GM19025 (cell line): ENCODE measurements at regions not wholly inside any gene's neighbourhood (a gene's known extent, or its start where the extent isn't known, plus 50 kb on each side); places are given as distances from the start of the nearest gene placed in this dataset.

ENCODE experiments used
- ATAC-seq: cut with Tn5 transposase; IDR thresholded peaks from one replicate; pipeline ENCODE4 v1.9.1; 2021; ENCODE audit warnings: mild to moderate bottlenecking, low read depth, moderate library complexity; ENCODE audit not compliant: unreplicated experiment

GRCh38 chr4:38570647-38571276, 93.2 kb upstream of the KLF3 start:
- no peak for ATAC-seq

GRCh38 chr4:38572793-38573192, 91.2 kb upstream of the KLF3 start:
- ATAC-seq: no peak

- ATAC-seq: no peak
Observed at GRCh38 chr4:38574559-38575333, 89.3 kb upstream of the KLF3 start.

DNA sequence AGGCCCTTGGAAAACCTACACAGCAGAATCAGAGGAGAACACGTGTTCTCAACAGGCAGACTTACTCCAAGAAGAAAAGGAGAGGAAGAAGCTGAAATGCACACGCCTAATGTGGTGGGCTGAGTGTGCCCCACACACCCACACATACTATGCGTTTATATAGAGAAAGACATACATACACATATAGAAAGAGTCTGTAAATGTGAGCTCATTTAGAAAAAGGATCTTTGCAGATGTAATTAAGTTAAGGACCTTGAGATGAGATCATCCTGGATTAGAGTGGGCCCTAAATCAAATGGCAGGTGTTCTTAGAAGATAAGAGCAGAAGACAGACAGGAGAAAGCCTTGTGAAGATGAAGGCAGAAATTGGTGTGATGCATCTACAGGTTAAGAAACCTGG, 87.2 kb upstream of the KLF3 start:
- no peak for ATAC-seq

DNA sequence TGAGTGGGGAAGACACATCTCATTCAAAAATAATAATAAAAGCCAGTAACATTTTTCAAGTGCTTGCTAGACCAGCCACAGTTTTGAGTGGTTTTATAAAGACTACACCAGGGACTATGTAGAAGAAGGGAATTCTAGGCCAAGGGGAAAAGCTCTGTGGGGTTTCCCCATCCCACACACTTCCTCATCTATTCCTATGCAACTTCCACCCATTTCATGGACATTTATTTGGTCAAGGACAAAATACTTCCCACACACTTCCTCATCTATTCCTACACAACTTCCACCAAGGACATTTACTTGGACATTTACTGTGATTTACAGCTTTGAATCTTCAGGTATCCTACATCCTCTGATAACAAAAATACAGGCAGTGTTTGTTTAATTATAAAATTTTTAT, 86.5 kb upstream of the KLF3 start:
- no peak for ATAC-seq

DNA sequence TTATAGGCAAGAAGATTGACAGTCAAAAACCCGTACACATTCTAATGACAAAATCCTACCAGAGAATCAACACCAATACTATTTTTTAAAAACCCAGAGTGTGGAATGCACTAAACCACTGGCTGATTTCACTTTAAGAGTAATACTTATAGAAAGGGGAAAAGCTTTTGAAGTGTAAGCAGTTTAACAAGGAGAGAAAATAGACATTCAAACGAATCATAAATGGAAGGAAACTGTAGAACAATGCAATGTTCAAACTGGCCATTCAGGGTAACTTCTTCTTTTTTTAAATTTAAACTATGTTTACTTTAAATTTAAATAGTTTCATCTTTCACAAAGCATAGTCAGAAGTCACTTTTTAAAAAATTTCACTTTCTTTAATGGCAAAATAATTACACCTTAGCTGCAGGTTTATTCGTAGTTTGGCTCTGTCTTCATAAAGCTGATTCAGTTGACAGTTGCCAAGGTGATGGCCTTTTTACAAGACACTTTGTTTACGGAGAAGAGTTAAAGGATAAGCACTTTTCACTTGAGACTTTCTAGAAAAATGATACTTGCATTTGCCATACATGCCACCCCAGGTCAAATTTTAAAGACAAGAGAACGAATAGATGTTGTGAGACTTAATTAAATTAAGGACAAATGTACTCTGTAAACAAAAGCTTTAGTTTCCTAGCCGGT, 82.4 kb upstream of the KLF3 start:
- no peak for ATAC-seq

DNA sequence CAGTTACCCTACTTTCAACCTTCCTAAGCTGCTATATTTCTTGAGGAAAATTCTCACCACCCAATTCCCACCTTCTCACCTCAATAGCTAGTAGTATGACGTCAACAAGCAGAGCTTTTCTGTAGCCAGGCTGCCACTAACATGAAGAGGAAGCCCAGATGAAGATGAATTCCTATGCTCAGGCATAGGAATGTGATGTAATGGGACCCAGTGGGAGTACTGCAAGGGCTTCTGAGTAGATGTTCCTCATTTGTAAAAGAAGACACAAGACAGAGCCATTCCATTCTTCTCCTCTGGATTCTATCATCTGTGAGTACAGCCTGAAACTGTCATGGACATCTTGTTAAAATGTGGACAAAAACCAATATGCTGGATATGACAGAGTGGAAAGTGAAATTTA, 81.6 kb upstream of the KLF3 start:
- ATAC-seq: no peak

DNA sequence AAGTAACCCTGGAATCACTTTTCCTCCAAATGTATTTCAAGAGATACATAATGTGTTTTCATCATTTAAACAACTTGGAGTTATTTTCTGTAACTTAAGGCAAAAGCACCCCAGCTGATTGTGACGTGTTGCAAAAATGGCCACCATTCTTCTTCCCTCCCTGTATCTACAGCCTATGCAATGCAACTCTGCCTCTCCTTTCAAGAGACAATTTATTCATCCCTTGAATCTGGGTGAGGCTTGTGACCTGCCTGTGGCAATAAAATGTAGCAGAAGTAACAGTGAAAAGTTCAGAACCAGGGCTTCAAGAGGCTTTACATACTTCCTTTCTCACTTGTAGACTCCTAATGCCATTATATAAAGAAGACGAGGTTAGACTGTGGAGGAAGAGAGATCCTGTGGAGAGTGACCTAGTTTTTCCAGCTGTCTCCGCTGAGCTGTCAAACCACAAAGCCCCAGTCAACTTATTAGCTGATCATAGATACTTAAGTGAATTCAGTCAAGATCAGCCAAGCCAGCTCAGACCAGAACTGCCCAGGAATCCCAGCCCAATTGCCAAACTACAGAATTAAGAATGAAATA, 81.0 kb upstream of the KLF3 start:
- no peak for ATAC-seq

GRCh38 chr4:38585871-38586270, 78.1 kb upstream of the KLF3 start:
- no peak for ATAC-seq

DNA sequence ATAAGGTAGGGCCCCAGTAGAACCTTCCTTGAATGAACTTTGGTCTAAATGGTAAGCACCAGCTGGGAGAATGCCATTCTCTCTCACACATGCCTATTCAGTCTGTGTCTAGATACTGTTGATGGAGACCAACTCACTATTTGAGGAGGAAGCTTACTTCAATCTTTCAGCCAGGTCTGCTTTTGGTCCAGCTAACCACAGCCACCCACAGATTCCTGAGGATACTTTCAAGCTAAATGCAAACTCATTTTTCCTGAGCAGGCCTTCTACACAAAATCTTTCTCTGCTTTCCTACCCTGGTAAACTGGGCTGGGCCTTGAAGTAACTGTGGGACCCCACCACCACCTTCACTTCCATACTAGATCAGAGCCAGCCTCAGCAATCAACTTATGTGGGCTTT, 76.9 kb upstream of the KLF3 start:
- ATAC-seq: no peak

DNA sequence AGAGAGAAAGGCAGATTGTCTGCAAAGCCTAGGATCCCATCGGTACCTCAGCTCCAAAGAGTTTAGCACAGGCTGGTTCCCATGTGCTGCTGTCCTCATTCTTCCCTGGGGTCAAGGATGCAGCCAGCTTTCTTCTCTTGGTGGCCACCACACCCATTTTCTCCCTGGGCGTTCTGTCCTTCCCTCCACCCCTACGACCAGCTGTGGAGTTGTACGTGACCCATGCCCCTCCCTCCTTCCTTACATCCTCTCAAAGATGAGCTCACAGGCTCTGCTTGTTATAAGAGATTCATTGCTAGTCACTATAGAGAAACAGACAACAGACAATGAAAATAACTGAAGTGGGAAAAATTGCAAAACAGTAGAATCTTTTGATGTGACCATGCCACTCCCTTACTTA, 74.0 kb upstream of the KLF3 start:
- ATAC-seq: no peak

DNA sequence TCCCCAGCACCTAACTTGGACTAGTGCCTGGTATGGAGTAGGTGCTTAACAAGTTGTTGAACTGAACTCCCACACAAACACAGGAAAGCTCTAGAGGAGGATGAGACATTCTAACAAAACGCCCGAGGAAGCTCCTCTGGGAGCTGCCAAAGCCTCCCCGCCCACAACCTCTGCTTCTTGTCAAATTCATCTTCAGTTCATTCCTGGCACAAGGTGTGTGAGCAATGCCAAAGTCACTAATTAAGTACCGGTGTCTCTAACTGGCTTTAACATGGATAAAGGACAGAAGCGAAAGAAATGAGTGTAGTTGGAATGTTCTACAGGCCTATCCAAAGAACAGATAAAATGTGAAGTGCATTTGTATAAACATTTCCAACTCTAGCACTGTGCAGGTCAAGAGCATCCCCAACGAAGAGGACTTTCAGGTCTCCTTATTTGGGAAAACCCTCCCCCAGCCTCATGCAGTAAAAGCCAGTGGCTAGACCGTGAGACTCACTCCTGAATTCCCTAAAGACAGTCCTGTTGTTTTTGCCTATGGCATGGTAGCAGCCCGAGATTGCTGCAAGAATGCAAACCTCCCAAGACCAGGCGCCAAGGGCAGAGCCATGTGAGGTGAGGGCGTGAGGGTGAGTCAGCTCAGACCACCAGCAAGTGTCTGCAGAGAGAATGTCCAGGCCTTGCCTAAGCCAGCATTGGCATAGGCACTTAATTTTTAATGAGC, 72.2 kb upstream of the KLF3 start:
- no peak for ATAC-seq

DNA sequence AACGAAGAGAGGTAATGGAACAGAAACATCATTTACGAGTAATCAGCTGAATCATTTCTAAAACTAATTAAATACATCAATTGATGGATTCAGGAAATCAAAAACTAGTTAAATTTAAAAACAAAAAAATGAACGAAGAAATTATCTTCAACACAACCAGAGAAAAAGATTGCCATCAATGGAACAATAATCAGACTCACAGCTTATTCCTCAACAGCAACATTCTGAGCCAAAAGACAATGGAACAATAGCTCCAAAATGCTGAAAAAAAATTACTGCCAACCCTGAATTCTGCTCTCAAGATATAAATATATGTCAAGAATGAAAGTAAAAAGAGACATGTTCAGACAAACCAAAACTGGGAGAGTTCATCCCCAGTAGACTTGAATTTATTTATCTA, 65.5 kb upstream of the KLF3 start:
- no peak for ATAC-seq

- ATAC-seq: no peak
Observed at GRCh38 chr4:38600575-38600974, 63.4 kb upstream of the KLF3 start.

DNA sequence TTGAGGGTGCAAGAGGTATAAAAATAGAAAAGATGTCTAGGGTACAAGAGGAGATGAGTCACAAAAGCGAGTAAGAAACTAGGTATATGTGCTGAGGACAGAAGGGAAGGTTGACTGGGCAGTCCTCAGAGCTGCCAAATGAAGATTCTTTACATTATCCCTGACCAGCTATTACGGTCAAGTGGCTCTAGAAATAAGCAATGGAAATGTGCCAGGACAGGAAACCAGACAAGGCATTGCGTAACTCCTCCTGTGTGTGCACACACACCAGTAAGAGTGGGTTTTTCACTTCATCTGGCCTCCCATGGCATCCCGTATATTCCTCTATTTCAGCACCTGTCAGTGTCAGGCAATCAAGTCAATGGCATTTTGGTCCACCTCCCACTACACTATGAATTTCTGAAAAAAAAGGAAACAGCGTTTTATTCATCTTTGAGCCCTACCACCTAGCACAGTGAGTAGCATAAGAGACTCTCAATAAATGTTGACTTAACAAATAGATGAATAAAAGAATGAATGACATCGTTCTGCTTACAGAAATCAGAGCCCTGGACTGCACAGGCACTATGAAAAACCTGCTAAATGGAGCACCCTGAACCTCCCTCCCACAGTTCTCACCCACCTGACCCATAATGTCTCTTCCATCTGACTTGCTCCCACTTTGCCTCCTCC, 62.6 kb upstream of the KLF3 start:
- no peak for ATAC-seq

- no peak for ATAC-seq
Observed at GRCh38 chr4:38601916-38602291, 62.1 kb upstream of the KLF3 start.

GRCh38 chr4:38603652-38604051, 60.3 kb upstream of the KLF3 start:
- ATAC-seq: no peak

DNA sequence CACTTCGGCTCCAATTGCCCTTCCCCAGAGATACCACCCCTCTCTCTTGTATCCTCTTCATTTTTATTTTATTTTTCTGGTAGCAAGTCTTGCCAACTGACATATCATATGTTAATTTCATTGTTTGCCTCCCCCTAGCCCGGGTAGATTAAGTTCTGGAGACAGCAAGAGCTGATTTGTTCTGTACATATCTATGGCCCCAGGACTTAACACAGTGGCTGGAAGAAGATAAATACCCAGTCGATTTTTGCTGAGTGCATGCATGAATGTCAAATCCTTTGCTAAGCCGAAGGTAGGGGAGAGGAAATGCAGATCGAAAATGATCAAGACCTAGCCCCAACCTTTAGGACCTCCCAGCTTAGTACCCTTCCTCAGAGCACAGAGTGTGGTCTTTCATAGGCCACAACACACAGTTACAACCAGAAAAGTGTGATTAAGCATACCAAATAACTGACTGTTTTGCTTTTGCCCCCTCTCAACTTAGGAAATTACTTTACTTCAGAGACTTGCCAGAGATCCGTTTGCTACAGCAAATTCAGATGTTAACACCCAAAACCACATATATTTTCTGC, 58.7 kb upstream of the KLF3 start:
- no peak for ATAC-seq

DNA sequence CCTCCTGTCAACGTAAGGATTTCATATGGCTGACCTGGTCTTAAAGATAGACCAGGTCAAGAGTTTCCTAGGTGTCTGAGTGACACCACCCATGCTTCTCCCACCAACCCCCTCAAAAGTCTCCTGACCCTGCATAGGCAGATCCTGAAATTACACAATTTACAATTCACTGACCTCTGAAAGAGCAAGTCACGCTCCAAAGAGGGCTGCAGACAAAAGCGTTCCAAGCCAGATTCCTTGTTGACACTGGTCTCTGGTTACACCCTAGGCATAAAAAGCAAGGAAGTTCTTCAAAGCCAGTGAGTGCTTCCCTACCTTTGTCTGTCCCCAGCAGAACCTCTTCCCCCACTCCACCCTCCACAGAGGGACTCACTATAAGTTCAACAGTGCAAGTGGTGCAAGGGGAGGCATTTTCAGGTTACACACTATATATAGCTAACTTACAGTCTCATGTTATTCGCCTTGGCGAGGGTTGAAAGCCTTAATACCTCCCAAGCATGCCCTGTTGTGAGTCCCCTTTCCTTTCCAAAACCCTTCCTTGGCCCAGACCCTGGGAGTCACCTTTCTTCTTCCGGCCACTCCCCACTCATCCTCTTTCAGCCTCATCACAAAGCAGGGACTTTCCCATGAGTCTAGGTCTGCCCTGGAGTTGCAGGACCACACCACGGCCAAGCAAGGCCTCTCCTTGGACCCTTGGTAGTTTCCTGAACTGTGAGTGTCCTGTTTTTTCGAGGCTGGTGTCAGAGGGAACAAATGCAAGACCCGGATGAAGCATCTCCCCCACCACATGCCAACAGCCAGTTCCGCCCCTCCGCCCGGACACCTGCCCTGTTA, 58.0 kb upstream of the KLF3 start:
- no peak for ATAC-seq
